Testis (tissue), 2 donors: ENCODE measurements at regions not wholly inside any gene's neighbourhood (a gene's known extent, or its start where the extent isn't known, plus 50 kb on each side); places are given as distances from the start of the nearest gene placed in this dataset.

Experiments
- CTCF ChIP-seq, 3 experiments: fragments of 450-650 bp in 2 of 3; fragments of 200-600 bp in 1 of 3; sonication (generic) in 1 of 3; IDR thresholded peaks; one replicate each; pipeline ENCODE4 v1.5.1; 2016 to 2019; ENCODE audit warnings: antibody characterized with exemption in 3 of 3, mild to moderate bottlenecking in 2 of 3, moderate library complexity in 1 of 3
- POLR2A ChIP-seq: fragments of 450-650 bp; IDR thresholded peaks from one replicate; pipeline ENCODE4 v1.6.1; 2017; ENCODE audit warnings: antibody characterized with exemption, mild to moderate bottlenecking, moderate library complexity

GRCh38 chr15:69643971-69644370, 191.4 kb downstream of the RPLP1 start:
- TF ChIP-seq POLR2A (no peak), CTCF (IDR thresholded peaks at IDR 0.05) (no peak)
